GM21576 (cell line): ENCODE measurements at regions not wholly inside any gene's neighbourhood (a gene's known extent, or its start where the extent isn't known, plus 50 kb on each side); places are given as distances from the start of the nearest gene placed in this dataset.
"Not testable (repeated sequence)": the region's sequence is repeated elsewhere in the genome, so short reads cannot be mapped to it uniquely, and the experiment has no call there.

ENCODE experiments used
- ATAC-seq: cut with Tn5 transposase; IDR thresholded peaks from one replicate; pipeline ENCODE4 v1.9.1; 2021; ENCODE audit warnings: mild to moderate bottlenecking, moderate library complexity; ENCODE audit not compliant: unreplicated experiment

DNA sequence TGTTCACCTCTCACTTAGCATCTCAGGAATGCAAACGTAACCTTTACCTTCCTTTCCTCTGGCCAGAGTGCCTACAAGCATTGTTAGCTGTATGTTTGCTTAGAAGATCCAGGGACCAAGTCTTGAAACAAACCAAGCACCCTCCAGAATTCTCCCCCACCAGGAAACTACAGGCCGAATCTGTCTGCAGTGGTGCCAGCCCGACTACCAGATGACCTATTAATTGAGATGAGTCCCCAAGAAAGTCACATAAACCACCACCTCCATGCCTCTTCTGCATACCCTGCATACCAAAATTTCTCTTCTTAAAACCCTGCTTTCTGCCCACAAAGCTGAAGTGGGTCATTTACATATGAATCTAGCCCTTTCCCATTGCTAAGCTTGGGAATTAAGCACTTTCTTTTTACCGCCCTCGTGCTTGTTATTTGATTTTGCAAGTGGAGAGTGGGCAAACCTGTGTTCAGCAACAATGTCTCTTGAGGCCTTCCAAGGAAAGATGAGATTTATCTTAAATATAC is 1239.1 kb downstream of the CDH12 start:
- ATAC-seq: no peak

GRCh38 chr5:21603796-21604195 is 1249.3 kb downstream of the CDH12 start:
- no peak for ATAC-seq

- ATAC-seq: no peak
These were observed 1258.6 kb downstream of the CDH12 start for GRCh38 chr5:21594566-21594965.

- ATAC-seq: no peak
These were observed 1259.9 kb downstream of the CDH12 start for GRCh38 chr5:21593261-21593660.

DNA sequence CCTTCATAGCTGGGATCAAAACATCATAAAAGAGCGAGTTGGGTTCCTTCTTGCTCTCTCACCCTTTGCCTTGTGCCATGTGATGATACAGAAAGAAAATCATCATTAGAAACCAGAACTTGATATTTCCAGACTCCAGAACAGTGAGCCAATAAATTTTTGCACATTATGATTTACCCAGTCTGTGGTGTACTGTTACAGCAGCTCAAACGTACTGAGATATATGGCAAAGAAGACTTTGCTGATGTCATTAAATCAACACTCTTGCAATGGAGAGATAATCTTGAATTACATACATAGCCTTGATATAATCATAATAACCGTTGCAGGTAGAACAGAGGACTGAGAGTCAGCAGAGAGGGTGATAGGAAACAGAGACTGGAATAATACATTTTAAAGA is 1271.6 kb downstream of the CDH12 start:
- ATAC-seq: no peak

DNA sequence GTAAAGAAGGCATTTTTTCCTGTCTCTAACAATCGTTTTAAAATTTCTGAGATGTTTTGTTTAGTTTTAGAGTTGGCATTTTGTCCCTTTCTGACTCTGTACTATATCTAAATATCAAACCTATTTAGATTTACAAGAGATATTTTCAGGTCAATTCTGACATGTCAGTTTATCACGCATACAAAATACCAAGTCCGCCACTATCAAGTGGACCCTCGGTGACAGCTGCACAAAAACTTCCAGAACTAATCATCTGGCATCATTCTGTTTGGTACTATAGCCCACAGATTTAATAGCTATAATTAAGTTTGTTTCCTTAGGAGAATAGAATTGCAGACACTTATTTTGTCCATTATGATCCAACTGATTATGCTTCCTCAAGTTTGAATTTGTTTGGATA is 1278.2 kb downstream of the CDH12 start:
- ATAC-seq: no peak

DNA sequence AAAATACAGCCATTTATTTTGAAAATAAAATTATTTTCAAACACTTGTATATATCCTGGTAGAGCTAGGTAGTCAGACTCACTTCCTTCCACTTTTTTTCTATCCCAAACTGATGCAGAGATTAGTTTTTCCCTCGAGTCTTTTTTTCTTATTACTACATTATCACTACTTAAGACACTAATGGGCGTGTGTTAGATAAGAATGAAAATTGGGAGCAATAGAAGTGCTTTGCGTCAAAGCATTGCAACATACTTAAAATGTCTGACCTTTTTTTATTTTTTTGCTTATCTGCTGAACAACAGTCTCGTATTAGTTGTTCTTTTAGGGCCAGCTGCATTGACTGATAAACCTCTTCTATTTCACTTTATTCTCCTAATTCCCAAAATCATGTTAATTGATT is 1278.7 kb downstream of the CDH12 start:
- ATAC-seq: no peak

- ATAC-seq: no peak
These were observed 1279.5 kb downstream of the CDH12 start for GRCh38 chr5:21573416-21574314.

- not testable (repeated sequence) for ATAC-seq
These were observed 1281.9 kb downstream of the CDH12 start for GRCh38 chr5:21571196-21571595.

GRCh38 chr5:21559109-21559508 is 1294.0 kb downstream of the CDH12 start:
- ATAC-seq: not testable (repeated sequence)

DNA sequence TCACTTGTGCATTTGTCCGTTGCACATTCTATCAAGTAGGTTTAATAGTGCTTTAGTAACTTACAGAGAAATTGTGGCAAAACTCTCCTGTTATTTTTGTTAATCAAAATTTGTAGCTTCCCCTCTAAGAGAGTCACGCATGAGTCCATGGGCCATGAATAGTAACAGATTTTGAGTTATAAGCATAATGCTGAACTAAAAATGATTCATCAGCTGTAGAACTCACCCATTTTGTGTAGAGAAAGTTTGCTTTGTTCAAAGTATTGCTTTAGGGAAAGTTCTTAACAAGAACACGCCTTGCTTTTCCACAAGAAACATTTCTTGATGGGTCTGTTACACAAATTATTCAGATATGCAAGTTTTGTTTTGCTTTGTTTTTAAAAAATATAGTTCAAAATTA is 1300.9 kb downstream of the CDH12 start:
- ATAC-seq: not testable (repeated sequence)

- not testable (repeated sequence) for ATAC-seq
These were observed 1302.2 kb downstream of the CDH12 start for GRCh38 chr5:21550916-21551315.

DNA sequence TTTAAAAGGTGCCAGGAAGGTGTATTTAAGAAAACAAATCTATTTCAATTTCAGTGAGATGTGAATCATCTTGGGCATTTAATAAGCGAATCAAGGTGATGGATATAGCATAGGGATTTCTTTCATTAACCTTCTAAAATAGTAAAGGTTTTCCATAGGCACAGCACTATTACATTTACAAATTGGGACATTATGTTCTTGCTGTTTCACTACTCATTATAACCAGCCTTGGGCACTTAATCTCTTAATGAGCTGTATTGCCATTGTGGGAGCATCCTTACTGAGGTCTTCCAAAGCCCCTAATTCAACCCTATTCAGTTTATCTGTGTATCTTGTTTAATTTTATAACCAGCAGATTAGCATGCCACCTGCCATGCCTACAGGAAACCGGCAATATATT is 1305.5 kb downstream of the CDH12 start:
- ATAC-seq: not testable (repeated sequence)

- not testable (repeated sequence) for ATAC-seq
These were observed 1318.0 kb downstream of the CDH12 start for GRCh38 chr5:21535114-21535513.

DNA sequence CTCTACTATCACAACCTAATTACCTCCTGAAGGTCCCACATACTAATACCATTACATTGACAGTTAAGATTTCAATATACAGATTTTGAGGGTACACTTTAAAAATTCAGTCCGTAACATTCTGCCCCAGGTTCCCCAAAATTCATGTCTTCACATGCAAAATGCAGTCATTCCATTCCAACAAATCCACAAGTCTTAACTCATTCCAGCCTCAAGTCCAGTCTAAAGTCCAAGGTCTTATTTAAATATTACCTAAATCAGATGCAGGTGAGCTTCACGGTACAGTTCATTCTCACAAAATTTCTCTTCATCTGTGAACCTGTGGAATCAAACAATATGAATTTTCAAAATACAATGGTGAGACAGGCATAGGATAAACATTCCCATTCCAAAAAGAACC is 1332.0 kb downstream of the CDH12 start:
- not testable (repeated sequence) for ATAC-seq

DNA sequence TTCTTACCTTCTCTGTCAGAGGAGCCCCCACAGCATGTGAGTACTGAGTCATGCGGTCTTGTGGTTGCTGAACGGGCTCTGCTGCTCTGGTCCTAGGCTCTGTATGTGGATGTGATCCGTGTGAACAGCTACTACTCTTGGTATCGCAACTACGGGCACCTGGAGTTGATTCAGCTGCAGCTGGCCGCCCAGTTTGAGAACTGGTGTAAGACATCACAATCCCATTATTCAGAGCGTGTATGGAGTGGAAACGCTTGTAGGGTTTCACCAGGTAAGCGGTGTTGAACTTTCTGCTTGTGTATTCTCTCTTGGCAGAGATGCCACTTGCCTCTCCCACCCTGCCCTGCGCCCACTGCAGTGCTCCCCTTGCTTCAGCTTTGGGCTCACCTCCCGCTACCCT is 1356.2 kb downstream of the CDH12 start:
- not testable (repeated sequence) for ATAC-seq

- ATAC-seq: not testable (repeated sequence)
These were observed 1357.1 kb downstream of the CDH12 start for GRCh38 chr5:21496056-21496455.

- not testable (repeated sequence) for ATAC-seq
These were observed 1357.9 kb downstream of the CDH12 start for GRCh38 chr5:21495235-21495634.

DNA sequence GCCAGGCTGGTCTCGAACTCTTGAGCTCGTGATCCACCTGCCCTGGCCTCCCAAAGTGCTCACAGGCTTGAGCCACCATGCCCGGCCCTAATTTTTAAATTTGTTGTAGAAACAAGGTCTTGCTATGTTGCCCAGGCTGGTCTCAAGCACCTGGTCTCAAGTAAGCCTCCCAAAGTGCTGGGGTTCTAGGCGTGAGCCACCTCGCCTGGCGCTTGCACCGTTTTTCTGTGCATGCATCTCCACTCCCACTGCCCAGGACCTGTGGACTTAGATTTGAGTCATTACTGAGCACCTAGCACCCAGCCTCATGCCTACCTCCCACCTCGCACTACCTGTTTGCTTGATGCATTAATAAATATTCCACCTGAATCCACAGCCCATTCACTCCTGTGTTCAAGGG is 1359.1 kb downstream of the CDH12 start:
- ATAC-seq: not testable (repeated sequence)

- ATAC-seq: not testable (repeated sequence)
These were observed 1362.0 kb downstream of the CDH12 start for GRCh38 chr5:21491182-21491581.

GRCh38 chr5:21488828-21489227 is 1364.3 kb downstream of the CDH12 start:
- not testable (repeated sequence) for ATAC-seq

GRCh38 chr5:21485458-21486000 is 1367.6 kb downstream of the CDH12 start:
- not testable (repeated sequence) for ATAC-seq
